Activated B cell treated with CpG ODN at 0.5 μM for 24 hours (primary cell): ENCODE measurements at regions not wholly inside any gene's neighbourhood (a gene's known extent, or its start where the extent isn't known, plus 50 kb on each side); places are given as distances from the start of the nearest gene placed in this dataset.

Experiments
- ATAC-seq: fragments of 200-7000 bp; cut with Tn5 transposase; one replicate; pipeline ENCODE4 v1.10.0; 2021; ENCODE audit warnings: low read depth, mild to moderate bottlenecking, moderate library complexity
- CTCF ChIA-PET: fragments of 350-600 bp; sonication (Branson Sonifier 250); formaldehyde crosslinking; loops from one replicate; lab custom pipeline; 2021; ENCODE audit warnings: antibody characterized with exemption; lab: Charles Lee
- POLR2A ChIA-PET: fragments of 350-600 bp; sonication (Branson Sonifier 250); formaldehyde crosslinking; loops from one replicate; lab custom pipeline; 2021; ENCODE audit warnings: antibody characterized with exemption; lab: Charles Lee
- DNase-seq: peaks from one replicate; pipeline ENCODE4 v3.0.0; 2022
- H3K27ac Mint-ChIP-seq: one replicate; pipeline ENCODE4 v1.8.0; 2020; ENCODE audit warnings: mixed read lengths
- H3K27me3 Mint-ChIP-seq: one replicate; pipeline ENCODE4 v1.8.0; 2021; ENCODE audit warnings: mixed read lengths
- H3K36me3 Mint-ChIP-seq: one replicate; pipeline ENCODE4 v1.8.0; 2021; ENCODE audit warnings: low read depth, mixed read lengths
- H3K4me1 Mint-ChIP-seq: one replicate; pipeline ENCODE4 v1.8.0; 2021; ENCODE audit warnings: mixed read lengths
- H3K4me3 Mint-ChIP-seq: one replicate; pipeline ENCODE4 v1.8.0; 2020; ENCODE audit warnings: mild to moderate bottlenecking, mixed read lengths
- H3K9me3 Mint-ChIP-seq: one replicate; pipeline ENCODE4 v1.8.0; 2020; ENCODE audit warnings: mixed read lengths
- CTCF ChIP-seq: fragments of 200-600 bp; IDR thresholded peaks from one replicate; pipeline ENCODE4 v1.8.0; 2022; ENCODE audit warnings: antibody characterized with exemption, mild to moderate bottlenecking
- intact Hi-C: fragments of 100-400 bp; cut with micrococcal nuclease; formaldehyde crosslinking; loops from one replicate; pipeline ENCODE4 v1.15.1; 2024

GRCh38 chr10:78770167-78771090 lies 298.3 kb upstream of the ZMIZ1 start:
- CTCF ChIA-PET = no interaction called here
- H3K27ac Mint-ChIP-seq = no peak overlapping the region
- no peaks in the 10 kb centered on the region for H3K9me3 Mint-ChIP-seq
- POLR2A ChIA-PET = no interaction called here
- no peak overlapping the region for H3K4me3 Mint-ChIP-seq
- no peaks in the 10 kb centered on the region for H3K4me1 Mint-ChIP-seq
- TF ChIP-seq CTCF = no peak
- intact Hi-C loops = no loop called here
- H3K36me3 Mint-ChIP-seq = no peaks in the 10 kb centered on the region
- H3K27me3 Mint-ChIP-seq = no peaks in the 10 kb centered on the region
- ATAC-seq = no peak
- no peak for DNase-seq

GRCh38 chr10:78771260-78771659 lies 297.5 kb upstream of the ZMIZ1 start:
- Mint-ChIP-seq H3K4me3 (no peak overlapping the region), H3K27me3 (no peaks in the 10 kb centered on the region), H3K36me3 (no peaks in the 10 kb centered on the region), H3K9me3 (no peaks in the 10 kb centered on the region), H3K27ac (no peak overlapping the region), H3K4me1 (no peaks in the 10 kb centered on the region)
- intact Hi-C loops = no loop called here
- ChIA-PET CTCF (no interaction called here), POLR2A (no interaction called here)
- no peak for DNase-seq
- no peak for ATAC-seq
- no peak for TF ChIP-seq CTCF

GRCh38 chr10:78771808-78772455 lies 296.8 kb upstream of the ZMIZ1 start:
- intact Hi-C loops = no loop called here
- H3K36me3 Mint-ChIP-seq = no peaks in the 10 kb centered on the region
- no peak for TF ChIP-seq CTCF
- H3K4me1 Mint-ChIP-seq = no peaks in the 10 kb centered on the region
- no peaks in the 10 kb centered on the region for H3K9me3 Mint-ChIP-seq
- DNase-seq (no peak), ATAC-seq (no peak)
- no peaks in the 10 kb centered on the region for H3K27me3 Mint-ChIP-seq
- CTCF ChIA-PET = no interaction called here
- no peak overlapping the region for H3K27ac Mint-ChIP-seq
- POLR2A ChIA-PET = no interaction called here
- no peak overlapping the region for H3K4me3 Mint-ChIP-seq

GRCh38 chr10:78772486-78772885 lies 296.3 kb upstream of the ZMIZ1 start:
- no peaks in the 10 kb centered on the region for H3K4me1 Mint-ChIP-seq
- intact Hi-C loops = no loop called here
- CTCF ChIA-PET = no interaction called here
- H3K27ac Mint-ChIP-seq = no peak overlapping the region
- H3K9me3 Mint-ChIP-seq = no peaks in the 10 kb centered on the region
- POLR2A ChIA-PET = no interaction called here
- H3K27me3 Mint-ChIP-seq = no peaks in the 10 kb centered on the region
- TF ChIP-seq CTCF = no peak
- no peaks in the 10 kb centered on the region for H3K36me3 Mint-ChIP-seq
- DNase-seq = no peak
- no peak for ATAC-seq
- no peak overlapping the region for H3K4me3 Mint-ChIP-seq

GRCh38 chr10:78772986-78773530 lies 295.7 kb upstream of the ZMIZ1 start:
- H3K27ac Mint-ChIP-seq = no peak overlapping the region
- H3K9me3 Mint-ChIP-seq = no peaks in the 10 kb centered on the region
- no peaks in the 10 kb centered on the region for H3K27me3 Mint-ChIP-seq
- ChIA-PET POLR2A (no interaction called here), CTCF (no interaction called here)
- H3K4me3 Mint-ChIP-seq = no peak overlapping the region
- ATAC-seq (no peak), DNase-seq (no peak)
- H3K36me3 Mint-ChIP-seq = no peaks in the 10 kb centered on the region
- no peak for TF ChIP-seq CTCF
- H3K4me1 Mint-ChIP-seq = no peaks in the 10 kb centered on the region
- intact Hi-C loops = no loop called here
